ENCODE measurements at regions not wholly inside any gene's neighbourhood (a gene's known extent, or its start where the extent isn't known, plus 50 kb on each side); places are given as distances from the start of the nearest gene placed in this dataset.

GRCh38 chr20:22232473-22232872 lies 351.9 kb downstream of the FOXA2 start:
- H3K36me3 Mint-ChIP-seq (ENCODE audit: low read depth), result no peaks in the 10 kb centered on the region
- DNase-seq (no peak), ATAC-seq (no peak)
- CTCF ChIA-PET, result no interaction called here
- H3K4me3 Mint-ChIP-seq, result no peak overlapping the region
- H3K27ac Mint-ChIP-seq, result no peak overlapping the region
- no peaks in the 10 kb centered on the region for H3K4me1 Mint-ChIP-seq (ENCODE audit: low read depth)
- H3K9me3 Mint-ChIP-seq (ENCODE audit: insufficient read depth), result no peaks in the 10 kb centered on the region
- no peaks in the 10 kb centered on the region for H3K27me3 Mint-ChIP-seq (ENCODE audit: low read depth)
- POLR2A ChIA-PET, result no interaction called here

DNA sequence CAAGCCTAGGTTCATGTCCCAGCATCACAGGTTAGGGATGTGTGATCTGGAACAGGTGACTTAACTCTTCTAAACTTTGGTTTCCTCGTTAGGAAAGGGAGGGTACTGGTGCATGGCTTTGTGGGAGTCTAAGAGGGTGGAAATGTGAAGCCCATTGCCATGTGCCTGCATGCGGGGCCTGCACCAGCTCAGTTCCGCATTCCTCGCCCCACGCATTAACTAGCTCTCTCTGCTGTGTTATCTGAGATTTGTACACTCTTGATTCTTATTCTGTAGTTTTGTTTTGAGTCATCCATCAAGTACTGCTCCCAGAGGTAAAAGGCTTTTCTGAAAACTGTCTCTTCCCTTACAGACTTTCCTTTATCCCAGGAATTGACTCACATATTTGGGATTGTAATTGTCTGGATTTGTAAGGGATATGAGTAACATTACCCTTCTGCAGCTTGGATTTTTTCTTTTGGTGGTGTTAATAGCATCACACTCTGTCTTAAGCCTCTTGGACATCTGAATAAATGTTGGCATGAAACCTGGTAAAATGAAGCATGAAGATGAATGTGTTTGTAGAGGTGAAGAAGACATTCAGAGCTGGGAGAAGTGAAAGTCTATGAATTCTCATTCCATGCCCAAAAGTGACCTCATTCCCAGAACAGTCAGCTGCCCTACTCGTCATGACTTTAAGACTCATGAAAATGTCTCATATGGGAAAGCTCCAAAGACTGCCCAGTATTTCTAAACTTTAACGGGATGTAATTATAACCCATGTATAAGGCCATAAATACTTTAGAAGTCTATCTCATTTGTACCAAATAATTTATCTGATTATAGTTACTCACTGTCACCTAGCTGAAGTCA lies 357.3 kb downstream of the FOXA2 start:
- CTCF ChIA-PET, result no interaction called here
- no peaks in the 10 kb centered on the region for H3K36me3 Mint-ChIP-seq (ENCODE audit: low read depth)
- H3K4me1 Mint-ChIP-seq (ENCODE audit: low read depth), result no peaks in the 10 kb centered on the region
- H3K27ac Mint-ChIP-seq, result no peak overlapping the region
- ATAC-seq (no peak), DNase-seq (no peak)
- no peaks in the 10 kb centered on the region for H3K9me3 Mint-ChIP-seq (ENCODE audit: insufficient read depth)
- H3K27me3 Mint-ChIP-seq (ENCODE audit: low read depth), result no peaks in the 10 kb centered on the region
- POLR2A ChIA-PET, result no interaction called here
- H3K4me3 Mint-ChIP-seq, result no peak overlapping the region

DNA sequence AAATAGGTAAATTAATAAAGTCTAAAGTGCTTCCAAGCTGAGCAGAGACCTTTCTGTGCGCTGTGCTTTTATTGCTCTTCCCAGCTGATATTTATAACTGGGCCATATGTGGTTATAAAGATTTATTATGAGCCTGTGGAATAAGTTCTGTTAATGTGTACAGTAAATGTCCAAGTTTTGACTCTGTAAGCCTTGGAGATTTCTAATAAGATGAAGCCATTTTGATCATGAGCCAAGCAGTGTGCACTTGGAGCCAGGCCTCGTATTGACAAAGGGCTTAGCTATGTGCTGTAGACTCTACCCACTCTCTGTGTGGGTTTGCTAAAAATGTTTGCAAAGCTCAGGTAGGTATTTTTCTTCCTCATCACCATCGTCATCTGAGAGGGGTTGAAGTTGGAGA lies 361.1 kb downstream of the FOXA2 start:
- Mint-ChIP-seq H3K4me3 (no peak overlapping the region), H3K36me3 (ENCODE audit: low read depth) (no peaks in the 10 kb centered on the region), H3K27me3 (ENCODE audit: low read depth) (no peaks in the 10 kb centered on the region), H3K9me3 (ENCODE audit: insufficient read depth) (no peaks in the 10 kb centered on the region), H3K27ac (no peak overlapping the region), H3K4me1 (ENCODE audit: low read depth) (no peaks in the 10 kb centered on the region)
- ATAC-seq (no peak), DNase-seq (no peak)
- ChIA-PET POLR2A (no interaction called here), CTCF (no interaction called here)

DNA sequence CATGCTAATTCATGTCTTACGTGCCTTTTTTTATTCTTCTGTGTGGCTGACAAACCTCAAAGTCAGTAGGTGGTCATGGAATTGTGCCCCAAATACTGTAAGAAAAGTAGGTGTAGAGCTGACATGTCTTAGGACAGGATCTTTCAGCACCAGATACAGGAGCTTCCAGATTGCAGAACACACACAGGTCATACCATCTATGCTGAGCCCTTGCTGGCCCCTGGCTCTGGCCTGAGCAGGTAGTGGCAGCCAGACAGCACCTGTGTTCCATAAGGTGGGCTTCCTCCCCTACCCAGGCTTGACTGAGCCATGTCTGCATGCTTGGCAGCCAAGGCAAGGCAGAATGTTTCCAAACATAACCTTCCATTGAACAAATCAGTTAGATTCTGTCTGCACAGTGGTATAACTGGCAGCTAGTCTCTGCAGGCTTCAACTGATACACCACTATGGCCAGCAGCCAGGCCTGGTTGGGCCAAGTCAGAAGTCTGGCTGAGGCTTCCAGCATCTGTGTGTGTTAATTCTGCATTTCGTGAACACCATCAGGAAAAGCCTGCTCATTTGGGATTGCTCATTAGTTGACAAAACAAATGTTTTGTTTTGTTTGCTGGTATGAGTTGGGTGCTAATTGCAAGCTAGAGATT lies 366.5 kb downstream of the FOXA2 start:
- ATAC-seq, result no peak
- POLR2A ChIA-PET, result no interaction called here

GRCh38 chr20:22216984-22217383 lies 367.4 kb downstream of the FOXA2 start:
- Mint-ChIP-seq H3K4me3 (no peak overlapping the region), H3K4me1 (ENCODE audit: low read depth) (no peaks in the 10 kb centered on the region), H3K36me3 (ENCODE audit: low read depth) (no peaks in the 10 kb centered on the region), H3K9me3 (ENCODE audit: insufficient read depth) (no peaks in the 10 kb centered on the region), H3K27ac (no peak overlapping the region), H3K27me3 (ENCODE audit: low read depth) (no peaks in the 10 kb centered on the region)
- no peak for ATAC-seq
- POLR2A ChIA-PET, result no interaction called here
- CTCF ChIA-PET, result no interaction called here
- no peak for DNase-seq

More for the DNA sequence above, 366.5 kb downstream of the FOXA2 start:
- CTCF ChIA-PET, result no interaction called here
- H3K36me3 Mint-ChIP-seq (ENCODE audit: low read depth), result no peaks in the 10 kb centered on the region
- H3K9me3 Mint-ChIP-seq (ENCODE audit: insufficient read depth), result no peaks in the 10 kb centered on the region
- H3K4me1 Mint-ChIP-seq (ENCODE audit: low read depth), result no peaks in the 10 kb centered on the region
- H3K27me3 Mint-ChIP-seq (ENCODE audit: low read depth), result no peaks in the 10 kb centered on the region
- no peak for DNase-seq
- H3K27ac Mint-ChIP-seq, result no peak overlapping the region
- H3K4me3 Mint-ChIP-seq, result no peak overlapping the region

DNA sequence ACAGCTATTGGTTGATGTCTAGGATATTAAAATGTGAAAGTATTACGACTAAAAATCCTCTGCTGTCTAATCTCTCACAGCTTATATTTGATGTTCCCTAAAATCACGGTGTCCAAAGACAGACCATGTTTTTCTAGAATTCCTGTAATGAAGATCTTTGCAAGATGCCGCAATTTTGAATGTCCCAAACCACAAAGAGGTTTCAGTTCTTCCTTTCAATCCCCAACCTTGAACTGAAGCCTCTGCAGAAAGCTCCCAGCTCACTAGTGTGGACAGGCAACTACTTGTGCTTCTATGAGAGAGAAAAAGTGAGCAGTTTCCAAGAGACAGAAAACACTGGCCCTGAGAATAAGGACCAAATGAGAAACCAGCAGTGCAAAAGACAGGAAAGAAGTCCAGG lies 370.1 kb downstream of the FOXA2 start:
- Mint-ChIP-seq H3K36me3 (ENCODE audit: low read depth) (no peaks in the 10 kb centered on the region), H3K27me3 (ENCODE audit: low read depth) (no peaks in the 10 kb centered on the region), H3K4me1 (ENCODE audit: low read depth) (no peaks in the 10 kb centered on the region), H3K27ac (no peak overlapping the region), H3K4me3 (no peak overlapping the region), H3K9me3 (ENCODE audit: insufficient read depth) (peaks cover 1% of the 10 kb centered on the region)
- ChIA-PET CTCF (no interaction called here), POLR2A (no interaction called here)
- ATAC-seq (no peak), DNase-seq (no peak)

DNA sequence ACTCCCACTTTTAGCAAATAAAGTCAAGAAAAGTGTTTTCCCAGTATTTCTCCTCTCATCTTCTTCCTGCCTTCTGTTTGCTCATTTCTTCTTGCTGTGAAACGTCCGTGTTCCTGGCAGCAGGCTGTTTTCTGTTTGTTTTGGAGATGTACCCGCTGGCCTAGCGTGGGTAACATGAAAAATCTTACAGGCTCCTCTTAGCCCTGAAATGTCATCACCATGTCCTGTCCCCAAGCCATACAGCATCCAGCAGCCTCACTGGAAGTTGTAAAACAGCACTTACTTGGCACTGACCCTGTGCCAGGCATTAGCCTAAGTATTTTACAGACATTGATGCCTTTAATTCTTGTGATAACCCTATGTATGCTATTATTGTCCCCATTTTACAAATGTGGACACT lies 371.1 kb downstream of the FOXA2 start:
- CTCF ChIA-PET, result no interaction called here

DNA sequence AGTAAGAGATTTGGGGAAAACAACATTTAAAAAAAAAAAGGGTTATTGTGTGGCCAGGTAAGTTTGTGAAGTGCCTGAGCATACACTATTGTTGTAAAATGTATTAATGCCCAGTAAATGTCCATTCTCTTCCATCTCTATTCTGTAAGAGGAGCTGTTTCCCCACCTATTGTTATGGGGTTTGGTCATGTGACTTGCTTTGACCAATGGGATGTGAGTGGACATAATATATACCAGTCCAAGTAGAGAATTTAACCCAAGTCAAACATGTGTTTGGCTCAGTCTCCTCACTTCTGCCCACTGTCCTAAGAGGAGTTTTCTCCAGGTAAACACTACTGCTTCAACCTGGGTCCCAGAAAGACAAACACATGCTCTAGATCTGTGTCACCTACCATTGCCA lies 377.1 kb downstream of the FOXA2 start:
- no peak overlapping the region for H3K4me3 Mint-ChIP-seq
- H3K4me1 Mint-ChIP-seq (ENCODE audit: low read depth), result no peaks in the 10 kb centered on the region
- H3K9me3 Mint-ChIP-seq (ENCODE audit: insufficient read depth), result peaks cover 14% of the 10 kb centered on the region
- no peak overlapping the region for H3K27ac Mint-ChIP-seq
- no peaks in the 10 kb centered on the region for H3K36me3 Mint-ChIP-seq (ENCODE audit: low read depth)
- CTCF ChIA-PET, result no interaction called here
- POLR2A ChIA-PET, result no interaction called here
- no peaks in the 10 kb centered on the region for H3K27me3 Mint-ChIP-seq (ENCODE audit: low read depth)
- ATAC-seq, result no peak
- DNase-seq, result no peak

More for the DNA sequence above, 371.1 kb downstream of the FOXA2 start:
- H3K36me3 Mint-ChIP-seq (ENCODE audit: low read depth), result no peaks in the 10 kb centered on the region
- POLR2A ChIA-PET, result no interaction called here
- no peaks in the 10 kb centered on the region for H3K27me3 Mint-ChIP-seq (ENCODE audit: low read depth)
- H3K4me3 Mint-ChIP-seq, result no peak overlapping the region
- DNase-seq (no peak), ATAC-seq (no peak)
- H3K9me3 Mint-ChIP-seq (ENCODE audit: insufficient read depth), result peaks cover 3% of the 10 kb centered on the region
- H3K27ac Mint-ChIP-seq, result no peak overlapping the region
- no peaks in the 10 kb centered on the region for H3K4me1 Mint-ChIP-seq (ENCODE audit: low read depth)

- DNase-seq, result no peak
- H3K27me3 Mint-ChIP-seq (ENCODE audit: low read depth), result no peaks in the 10 kb centered on the region
- ChIA-PET POLR2A (no interaction called here), CTCF (no interaction called here)
- H3K9me3 Mint-ChIP-seq (ENCODE audit: insufficient read depth), result peaks cover 14% of the 10 kb centered on the region
- H3K4me1 Mint-ChIP-seq (ENCODE audit: low read depth), result no peaks in the 10 kb centered on the region
- H3K4me3 Mint-ChIP-seq, result no peak overlapping the region
- no peak for ATAC-seq
- H3K36me3 Mint-ChIP-seq (ENCODE audit: low read depth), result no peaks in the 10 kb centered on the region
- no peak overlapping the region for H3K27ac Mint-ChIP-seq
These were observed 379.6 kb downstream of the FOXA2 start for GRCh38 chr20:22204801-22205200.

DNA sequence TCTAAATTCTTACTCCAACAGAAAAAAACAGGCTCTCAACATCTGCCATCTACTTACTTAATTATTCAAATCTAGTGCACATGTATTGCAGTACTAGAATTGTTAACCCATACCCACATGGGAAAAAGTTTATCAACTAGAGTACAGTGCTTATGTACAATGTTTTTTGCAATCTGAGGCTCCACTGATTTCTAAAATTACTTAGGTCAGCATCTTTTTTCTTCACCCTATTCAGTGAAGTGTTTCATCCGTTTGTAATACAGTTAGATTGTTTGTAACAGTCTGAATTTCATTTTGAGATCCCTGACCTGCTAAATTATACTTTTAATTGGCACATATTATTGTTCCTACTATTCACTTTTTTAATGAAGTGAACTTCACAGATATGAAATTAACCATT lies 402.2 kb downstream of the FOXA2 start:
- ChIA-PET POLR2A (no interaction called here), CTCF (no interaction called here)
- H3K4me3 Mint-ChIP-seq, result no peak overlapping the region

GRCh38 chr20:22180244-22180643 lies 404.1 kb downstream of the FOXA2 start:
- Mint-ChIP-seq H3K9me3 (ENCODE audit: insufficient read depth) (peaks cover 5% of the 10 kb centered on the region), H3K36me3 (ENCODE audit: low read depth) (no peaks in the 10 kb centered on the region), H3K4me3 (no peak overlapping the region), H3K4me1 (ENCODE audit: low read depth) (no peaks in the 10 kb centered on the region), H3K27ac (no peak overlapping the region), H3K27me3 (ENCODE audit: low read depth) (no peaks in the 10 kb centered on the region)
- POLR2A ChIA-PET, result no interaction called here
- DNase-seq, result no peak
- no peak for ATAC-seq
- CTCF ChIA-PET, result no interaction called here

More for the DNA sequence above, 402.2 kb downstream of the FOXA2 start:
- DNase-seq (no peak), ATAC-seq (no peak)
- Mint-ChIP-seq H3K9me3 (ENCODE audit: insufficient read depth) (no peaks in the 10 kb centered on the region), H3K4me1 (ENCODE audit: low read depth) (no peaks in the 10 kb centered on the region), H3K27me3 (ENCODE audit: low read depth) (no peaks in the 10 kb centered on the region), H3K27ac (no peak overlapping the region), H3K36me3 (ENCODE audit: low read depth) (no peaks in the 10 kb centered on the region)

DNA sequence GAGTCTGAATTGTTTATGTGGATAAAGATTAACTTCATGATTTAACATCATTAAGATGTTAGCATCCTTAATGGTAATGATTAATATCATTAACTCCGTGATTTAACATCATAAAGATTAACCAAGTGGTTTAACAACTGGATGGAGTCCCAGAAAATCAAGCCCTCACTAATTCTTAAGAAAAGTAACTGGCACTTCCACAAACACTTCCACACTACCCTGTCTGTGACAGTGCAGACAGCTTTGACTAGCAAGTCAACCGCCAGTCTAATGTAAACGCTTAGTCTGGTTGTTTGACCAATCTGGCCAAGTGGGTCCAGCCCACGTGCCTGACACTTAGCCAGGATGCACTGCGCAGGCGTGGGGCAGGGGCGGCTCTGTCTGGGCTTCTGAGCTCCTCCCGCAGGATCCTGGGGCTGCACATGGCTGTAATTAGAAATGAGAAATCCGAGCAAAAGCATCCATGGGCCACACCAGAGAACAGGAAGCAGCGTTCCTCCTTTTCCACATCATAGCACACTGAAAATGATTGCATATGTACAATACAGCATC lies 424.2 kb downstream of the FOXA2 start:
- CTCF ChIA-PET, result interaction anchor here (0.6 kb wide), 1 partner anchor 1887 kb away, joined by 5 read pairs; no protein-coding TSS in a partner anchor
- POLR2A ChIA-PET, result no interaction called here
- H3K4me1 Mint-ChIP-seq (ENCODE audit: low read depth), result no peaks in the 10 kb centered on the region
- DNase-seq, result no peak
- no peak for ATAC-seq
- no peaks in the 10 kb centered on the region for H3K36me3 Mint-ChIP-seq (ENCODE audit: low read depth)
- peaks cover 6% of the 10 kb centered on the region for H3K9me3 Mint-ChIP-seq (ENCODE audit: insufficient read depth)
- H3K27ac Mint-ChIP-seq, result no peak overlapping the region
- no peak overlapping the region for H3K4me3 Mint-ChIP-seq
- H3K27me3 Mint-ChIP-seq (ENCODE audit: low read depth), result no peaks in the 10 kb centered on the region
